Endothelial cell of umbilical vein (primary cell): ENCODE measurements at regions not wholly inside any gene's neighbourhood (a gene's known extent, or its start where the extent isn't known, plus 50 kb on each side); places are given as distances from the start of the nearest gene placed in this dataset.
A peak's percentile ranks its signal among the peaks of the same experiment; 100 is the strongest.

Experiments
- BruUV-seq: library from RNA; stranded (reverse); fragments of 400-500 nt; replicated peaks from 2 replicates; lab custom pipeline; 2021; lab: Mats Ljungman, UMichigan
- CTCF ChIA-PET: fragments of 300-600, 350-600 bp; sonication (Branson Sonifier 250); formaldehyde crosslinking; loops from one replicate; lab custom pipeline; 2021; ENCODE audit warnings: antibody characterized with exemption, inconsistent platforms; lab: Charles Lee
- POLR2A ChIA-PET: fragments of 300-600, 350-600 bp; sonication (Branson Sonifier 250); formaldehyde crosslinking; loops from one replicate; lab custom pipeline; 2021; ENCODE audit warnings: antibody characterized with exemption, inconsistent platforms; lab: Charles Lee
- DNase-seq: peaks from one replicate; pipeline ENCODE4 v3.0.0-alpha.2; 2011; ENCODE audit warnings: low read depth, low spot score
- FAIRE-seq: peaks from 2 replicates; lab custom pipeline; 2011; peaks lifted over from hg19 to GRCh38; lab: Jason Lieb, UNC
- H2AFZ ChIP-seq: 2 replicates; pipeline ENCODE4 v1.6.0; 2012; ENCODE audit warnings: low read depth, low read length, control low read depth, inconsistent platforms
- H3K27ac ChIP-seq: 2 replicates; pipeline ENCODE4 v1.5.1; 2011; ENCODE audit warnings: low read depth, mild to moderate bottlenecking, control low read depth, low read length, moderate library complexity; ENCODE audit not compliant: insufficient read depth
- H3K27me3 ChIP-seq, 2 experiments: 2 replicates each; pipeline versions ENCODE4 v1.6.0 to v1.6.1; 2011; ENCODE audit warnings: low read length in 2 of 2, mixed read lengths in 1 of 2; ENCODE audit not compliant: control insufficient read depth in 2 of 2, insufficient read depth in 2 of 2
- H3K36me3 ChIP-seq, 2 experiments: 2 replicates in 1 of 2; 3 replicates in 1 of 2; pipeline ENCODE4 v1.5.1; 2011; ENCODE audit warnings: low read length in 2 of 2, mild to moderate bottlenecking in 1 of 2, moderate library complexity in 1 of 2; ENCODE audit not compliant: control insufficient read depth in 2 of 2, insufficient read depth in 2 of 2; ENCODE audit errors: extremely low read depth in 1 of 2
- H3K4me1 ChIP-seq: 3 replicates; pipeline ENCODE4 v1.5.1; 2011; ENCODE audit warnings: mild to moderate bottlenecking, low read length; ENCODE audit not compliant: control insufficient read depth, insufficient read depth; ENCODE audit errors: extremely low read depth
- H3K4me2 ChIP-seq: 2 replicates; pipeline ENCODE4 v1.6.1; 2011; ENCODE audit warnings: low read length, control low read depth, mixed read lengths; ENCODE audit not compliant: insufficient read depth
- H3K4me3 ChIP-seq, 3 experiments: fragments of 200-600 bp in 1 of 3; sonication (generic), shearing (Covaris generic) in 1 of 3; replicated peaks in 1 of 3; 2 replicates each; pipeline ENCODE4 v1.5.1; 2011 to 2016; ENCODE audit warnings: control low read depth in 3 of 3, low read length in 3 of 3, mild to moderate bottlenecking in 2 of 3, inconsistent platforms in 1 of 3, low read depth in 1 of 3, moderate library complexity in 1 of 3; ENCODE audit not compliant: insufficient read depth in 1 of 3
- H3K79me2 ChIP-seq: 2 replicates; pipeline ENCODE4 v1.6.0; 2012; ENCODE audit warnings: low read length, inconsistent platforms; ENCODE audit not compliant: control insufficient read depth, insufficient read depth
- H3K9ac ChIP-seq: replicated peaks from 2 replicates; pipeline ENCODE3; 2011; ENCODE audit warnings: low read length, control low read depth; ENCODE audit not compliant: insufficient read depth; ENCODE audit errors: extremely low read depth
- H3K9me1 ChIP-seq: replicated peaks from 3 replicates; pipeline ENCODE4 v1.6.0; 2011; ENCODE audit warnings: mild to moderate bottlenecking, low read length; ENCODE audit not compliant: control insufficient read depth, insufficient read depth; ENCODE audit errors: extremely low read depth
- H3K9me3 ChIP-seq: replicated peaks from 2 replicates; pipeline ENCODE4 v1.5.1; 2012; ENCODE audit warnings: low read length, inconsistent platforms; ENCODE audit not compliant: control insufficient read depth, insufficient read depth
- H4K20me1 ChIP-seq: replicated peaks from 2 replicates; pipeline ENCODE3; 2011; ENCODE audit warnings: mild to moderate bottlenecking, low read length; ENCODE audit not compliant: control insufficient read depth, insufficient read depth; ENCODE audit errors: extremely low read depth
- EZH2 ChIP-seq: IDR thresholded peaks from 2 replicates; pipeline ENCODE4 v1.6.1; 2012; ENCODE audit warnings: borderline replicate concordance, low read depth, mild to moderate bottlenecking, moderate library complexity, low read length, inconsistent platforms; ENCODE audit not compliant: severe bottlenecking
- FOS ChIP-seq: IDR thresholded peaks from 2 replicates; pipeline ENCODE4 v1.6.1; 2011; ENCODE audit warnings: mild to moderate bottlenecking, low read length, moderate library complexity, borderline replicate concordance; ENCODE audit not compliant: insufficient read depth
- GATA2 ChIP-seq: IDR thresholded peaks from 2 replicates; pipeline ENCODE4 v1.7.0; 2011; ENCODE audit warnings: low read depth, mild to moderate bottlenecking, moderate library complexity, mixed read lengths, low read length; ENCODE audit not compliant: insufficient read length, insufficient read depth
- JUN ChIP-seq: IDR thresholded peaks from 2 replicates; pipeline ENCODE4 v1.6.1; 2011; ENCODE audit warnings: borderline replicate concordance, low read depth; ENCODE audit not compliant: insufficient read length, insufficient read depth
- MYC ChIP-seq: IDR thresholded peaks from one replicate; pipeline ENCODE4 v1.6.1; 2011; ENCODE audit warnings: mild to moderate bottlenecking, low read depth, low read length
- POLR2AphosphoS5 ChIP-seq: IDR thresholded peaks from 2 replicates; pipeline ENCODE4 v1.6.1; 2012; ENCODE audit warnings: low read depth, mild to moderate bottlenecking, control low read depth, low read length, moderate library complexity; ENCODE audit not compliant: insufficient read depth
- dilution Hi-C: fragments of 300-500 bp; cut with MboI; formaldehyde crosslinking; loops from one replicate; pipeline ENCODE4 v1.15.0; 2019; ENCODE audit warnings: low sequenced_read_pairs; ENCODE audit not compliant: extremely low pct_ligation_motif_present
- intact Hi-C: fragments of 100-400 bp; cut with micrococcal nuclease; formaldehyde crosslinking; loops from one replicate; pipeline ENCODE4 v1.10.0; 2022
- TF ChIP-seq, protein P1 (sequence below), 2 donors: IDR thresholded peaks; 1 replicate in 1 of 2; 2 replicates in 1 of 2; pipeline ENCODE4 v1.5.1; 2011; ENCODE audit warnings: low read length in 2 of 2, mild to moderate bottlenecking in 2 of 2, moderate library complexity in 2 of 2, control low read depth in 1 of 2, inconsistent platforms in 1 of 2, low read depth in 1 of 2; ENCODE audit not compliant: insufficient read depth in 1 of 2; ENCODE audit errors: extremely low read depth in 1 of 2

DNA sequence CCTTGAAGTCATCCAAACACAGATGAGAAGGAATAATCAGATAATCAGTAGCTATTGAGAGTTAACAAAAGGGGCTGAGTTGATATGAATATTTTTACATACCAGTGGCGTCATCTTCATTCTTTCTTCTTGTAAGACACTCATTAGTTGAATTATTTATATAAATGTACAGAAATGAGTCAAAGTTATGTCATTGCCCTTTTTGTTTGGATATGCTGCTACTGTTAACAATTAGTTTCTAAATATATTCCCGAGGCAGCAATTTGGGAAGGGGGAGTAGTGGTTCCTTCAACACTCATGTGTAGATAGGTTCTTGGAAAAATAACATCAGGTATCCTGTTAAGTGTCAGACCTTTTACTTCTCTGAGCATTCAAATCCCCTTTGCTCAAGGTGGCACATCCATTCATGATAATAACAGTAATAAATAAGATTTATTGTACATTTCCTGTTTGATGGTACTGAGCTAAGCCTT lies 436.6 kb downstream of the SPRY1 start:
- no peaks in the 10 kb centered on the region for H4K20me1 ChIP-seq
- intact Hi-C loops (loop anchor here (2.0 kb wide), 3 partner anchors 434 to 596 kb away; no protein-coding TSS in a partner anchor), dilution Hi-C loops (no loop called here)
- H3K9ac ChIP-seq = peak overlapping the region; percentile 48
- no peaks in the 10 kb centered on the region for H3K79me2 ChIP-seq
- no peak overlapping the region for H2AFZ ChIP-seq
- peak overlapping the region; percentile 56 for H3K4me2 ChIP-seq
- BruUV-seq = TSS peak; percentile 84
- CTCF ChIA-PET = interaction anchor here (1.1 to 2.2 kb wide), 3 partner anchors 24 to 705 kb away, joined by 3 to 9 read pairs (median 3); no protein-coding TSS in a partner anchor
- H3K27me3 ChIP-seq = no peaks in the 10 kb centered on the region
- H3K27ac ChIP-seq = peak overlapping the region; percentile 93
- H3K4me1 ChIP-seq = peaks cover 35% of the 10 kb centered on the region
- H3K36me3 ChIP-seq = no peaks in the 10 kb centered on the region
- no peaks in the 10 kb centered on the region for H3K9me1 ChIP-seq
- no peak for FAIRE-seq
- H3K4me3 ChIP-seq = no peak overlapping the region
- peak; percentile 70 for DNase-seq
- TF ChIP-seq EZH2 (no peak), GATA2 (no peak), MYC (no peak), JUN (peak; percentile 52), FOS (peak; percentile 66), POLR2AphosphoS5 (peak; percentile 20)
- TF ChIP-seq, protein P1, sequence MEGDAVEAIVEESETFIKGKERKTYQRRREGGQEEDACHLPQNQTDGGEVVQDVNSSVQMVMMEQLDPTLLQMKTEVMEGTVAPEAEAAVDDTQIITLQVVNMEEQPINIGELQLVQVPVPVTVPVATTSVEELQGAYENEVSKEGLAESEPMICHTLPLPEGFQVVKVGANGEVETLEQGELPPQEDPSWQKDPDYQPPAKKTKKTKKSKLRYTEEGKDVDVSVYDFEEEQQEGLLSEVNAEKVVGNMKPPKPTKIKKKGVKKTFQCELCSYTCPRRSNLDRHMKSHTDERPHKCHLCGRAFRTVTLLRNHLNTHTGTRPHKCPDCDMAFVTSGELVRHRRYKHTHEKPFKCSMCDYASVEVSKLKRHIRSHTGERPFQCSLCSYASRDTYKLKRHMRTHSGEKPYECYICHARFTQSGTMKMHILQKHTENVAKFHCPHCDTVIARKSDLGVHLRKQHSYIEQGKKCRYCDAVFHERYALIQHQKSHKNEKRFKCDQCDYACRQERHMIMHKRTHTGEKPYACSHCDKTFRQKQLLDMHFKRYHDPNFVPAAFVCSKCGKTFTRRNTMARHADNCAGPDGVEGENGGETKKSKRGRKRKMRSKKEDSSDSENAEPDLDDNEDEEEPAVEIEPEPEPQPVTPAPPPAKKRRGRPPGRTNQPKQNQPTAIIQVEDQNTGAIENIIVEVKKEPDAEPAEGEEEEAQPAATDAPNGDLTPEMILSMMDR (IDR thresholded peaks at IDR 0.05; ENCODE audit: extremely low read depth in 1 of 2, insufficient read depth in 1 of 2, low read depth in 1 of 2, low read length in 2 of 2) = no peak
- no peaks in the 10 kb centered on the region for H3K9me3 ChIP-seq
- POLR2A ChIA-PET = no interaction called here
